Left lung (tissue), 4 donors: ENCODE measurements at regions not wholly inside any gene's neighbourhood (a gene's known extent, or its start where the extent isn't known, plus 50 kb on each side); places are given as distances from the start of the nearest gene placed in this dataset.

ENCODE experiments used
- ATAC-seq: fragments of 200-7000 bp; cut with Tn5 transposase; one replicate; pipeline ENCODE4 v1.9.1; 2020; ENCODE audit warnings: moderate library complexity
- DNase-seq, 4 donors: peaks; one replicate each; pipeline ENCODE4 v3.0.0-alpha.2; 2013 to 2020
- H3K27ac ChIP-seq, 2 donors: fragments of 200-600 bp; sonication (generic) in 1 of 2; one replicate each; pipeline versions ENCODE4 v1.5.0 to v1.8.0; 2020 to 2021
- H3K27me3 ChIP-seq, 2 donors: fragments of 200-600 bp; sonication (generic) in 1 of 2; one replicate each; pipeline versions ENCODE4 v1.5.0 to v1.8.0; 2020 to 2021
- H3K36me3 ChIP-seq, 2 donors: fragments of 200-600 bp; sonication (generic) in 1 of 2; one replicate each; pipeline versions ENCODE4 v1.5.0 to v1.8.0; 2020 to 2021
- H3K4me1 ChIP-seq, 2 donors: fragments of 200-600 bp; one replicate each; pipeline ENCODE4 v1.8.0; 2021
- H3K4me3 ChIP-seq, 2 donors: fragments of 200-600 bp; sonication (generic) in 1 of 2; one replicate each; pipeline versions ENCODE4 v1.5.0 to v1.8.0; 2020 to 2021; ENCODE audit warnings: mild to moderate bottlenecking in 1 of 2
- H3K9me3 ChIP-seq, 2 donors: fragments of 200-600 bp; sonication (generic) in 1 of 2; one replicate each; pipeline versions ENCODE4 v1.5.0 to v1.8.0; 2020 to 2021
- CTCF ChIP-seq, 2 donors: fragments of 200-600 bp; sonication (generic) in 1 of 2; IDR thresholded peaks; one replicate each; pipeline versions ENCODE4 v1.5.0 to v1.8.0; 2021; ENCODE audit warnings: antibody characterized with exemption in 2 of 2
- intact Hi-C, 2 donors: fragments of 100-400 bp; cut with DNase I; formaldehyde crosslinking; loops; one replicate each; pipeline versions ENCODE4 v1.11.2 to v1.14.2; 2022
- donor health status: DM: no; HTN: yes; CAD: no.
- donor health status: DM: no; HTN: no; CAD: no.

- H3K4me1 ChIP-seq = peaks cover 0 to 24% of the 10 kb centered on the region in 2 donors
- ATAC-seq (peak; percentile 39), DNase-seq (peak in 1 of 4 donors; percentile 78)
- intact Hi-C loops = no loop called here
- H3K27ac ChIP-seq = peak overlapping the region; percentile 84 to 90
- H3K36me3 ChIP-seq = no peaks in the 10 kb centered on the region
- peak overlapping the region; percentile 48 for H3K4me3 ChIP-seq
- H3K9me3 ChIP-seq = no peaks in the 10 kb centered on the region
- peaks cover 15 to 78% of the 10 kb centered on the region in 2 donors for H3K27me3 ChIP-seq
- TF ChIP-seq CTCF (IDR thresholded peaks at IDR 0.05) = no peak
Measured at GRCh38 chr6:26249707-26249956, 115.4 kb upstream of the BTN3A2 start.

- H3K36me3 ChIP-seq = no peaks in the 10 kb centered on the region
- ATAC-seq (peak; percentile 69), DNase-seq (peak; percentile 67 to 85 (median 76))
- peaks cover 15 to 77% of the 10 kb centered on the region in 2 donors for H3K27me3 ChIP-seq
- peak overlapping the region; percentile 48 for H3K4me3 ChIP-seq
- H3K4me1 ChIP-seq = peaks cover 0 to 24% of the 10 kb centered on the region in 2 donors
- intact Hi-C loops = no loop called here
- H3K9me3 ChIP-seq = no peaks in the 10 kb centered on the region
- no peak for TF ChIP-seq CTCF (IDR thresholded peaks at IDR 0.05)
- peak overlapping the region; percentile 84 to 90 for H3K27ac ChIP-seq
Measured at GRCh38 chr6:26249957-26250697, 114.9 kb upstream of the BTN3A2 start.

- peak overlapping the region; percentile 48 for H3K4me3 ChIP-seq
- peak; percentile 46 for ATAC-seq
- no peaks in the 10 kb centered on the region for H3K36me3 ChIP-seq
- peaks cover 0 to 24% of the 10 kb centered on the region in 2 donors for H3K4me1 ChIP-seq
- peak overlapping the region; percentile 84 to 90 for H3K27ac ChIP-seq
- intact Hi-C loops = no loop called here
- no peaks in the 10 kb centered on the region for H3K9me3 ChIP-seq
- H3K27me3 ChIP-seq = peaks cover 15 to 77% of the 10 kb centered on the region in 2 donors
- peak in 2 of 4 donors; percentile 72 to 75 for DNase-seq
- no peak for TF ChIP-seq CTCF (IDR thresholded peaks at IDR 0.05)
Measured at GRCh38 chr6:26250698-26251044, 114.3 kb upstream of the BTN3A2 start.

GRCh38 chr6:26251354-26252076 lies 113.5 kb upstream of the BTN3A2 start:
- Histone ChIP-seq H3K4me1 (peaks cover 0 to 24% of the 10 kb centered on the region in 2 donors), H3K36me3 (no peaks in the 10 kb centered on the region), H3K27ac (peak overlapping the region; percentile 80 to 90), H3K27me3 (peaks cover 15 to 81% of the 10 kb centered on the region in 2 donors), H3K4me3 (peak overlapping the region; percentile 48), H3K9me3 (no peaks in the 10 kb centered on the region)
- no peak for TF ChIP-seq CTCF (IDR thresholded peaks at IDR 0.05)
- peak; percentile 76 to 93 (median 86) for DNase-seq
- intact Hi-C loops = no loop called here
- peak; percentile 73 for ATAC-seq

- TF ChIP-seq CTCF (IDR thresholded peaks at IDR 0.05) = no peak
- peaks cover 15 to 86% of the 10 kb centered on the region in 2 donors for H3K27me3 ChIP-seq
- no peak for DNase-seq
- peak overlapping the region; percentile 48 for H3K4me3 ChIP-seq
- ATAC-seq = no peak
- no peaks in the 10 kb centered on the region for H3K36me3 ChIP-seq
- H3K27ac ChIP-seq = peak overlapping the region; percentile 80 to 90
- peaks cover 0 to 24% of the 10 kb centered on the region in 2 donors for H3K4me1 ChIP-seq
- intact Hi-C loops = no loop called here
- H3K9me3 ChIP-seq = no peaks in the 10 kb centered on the region
Measured at GRCh38 chr6:26252077-26252472, 112.9 kb upstream of the BTN3A2 start.
